Mesodermal cell (in vitro differentiated cells): ENCODE measurements at regions not wholly inside any gene's neighbourhood (a gene's known extent, or its start where the extent isn't known, plus 50 kb on each side); places are given as distances from the start of the nearest gene placed in this dataset.

Experiments used
- H3K27ac ChIP-seq: 2 replicates; pipeline ENCODE4 v1.7.0; 2013; ENCODE audit warnings: mild to moderate bottlenecking, low read depth, low read length, moderate library complexity; ENCODE audit not compliant: severe bottlenecking
- H3K36me3 ChIP-seq: 2 replicates; pipeline ENCODE4 v1.7.1; 2013; ENCODE audit warnings: mild to moderate bottlenecking, low read length, moderate library complexity; ENCODE audit not compliant: control insufficient read depth, insufficient read depth
- H3K4me1 ChIP-seq: one replicate; pipeline ENCODE4 v1.7.1; 2013; ENCODE audit warnings: mild to moderate bottlenecking, low read length; ENCODE audit not compliant: insufficient read depth, control insufficient read depth, poor library complexity, severe bottlenecking
- H3K4me3 ChIP-seq: 2 replicates; pipeline ENCODE4 v1.7.0; 2013; ENCODE audit warnings: low read length, control low read depth, mild to moderate bottlenecking; ENCODE audit not compliant: insufficient read depth, poor library complexity, severe bottlenecking; ENCODE audit errors: extremely low read depth
- H3K9me3 ChIP-seq: 2 replicates; pipeline ENCODE4 v1.7.1; 2013; ENCODE audit warnings: mild to moderate bottlenecking, low read length, moderate library complexity; ENCODE audit not compliant: control insufficient read depth
- WGBS, 2 experiments: methylation state at CpG; one replicate each; pipeline ENCODE4 v1.1.5; 2013; ENCODE audit warnings: missing lambda C conversion rate in 2 of 2; ENCODE audit not compliant: insufficient coverage in 2 of 2; 5-methylcytosine and 5-hydroxymethylcytosine counted together

GRCh38 chr2:181836583-181836982 lies 54.9 kb upstream of the ITPRID2 start:
- H3K36me3 ChIP-seq = no peaks in the 10 kb centered on the region
- no peaks in the 10 kb centered on the region for H3K4me1 ChIP-seq
- WGBS, 2 experiments = no CpG with 5 or more reads among the region's 2 CpGs
- H3K9me3 ChIP-seq = no peaks in the 10 kb centered on the region
- H3K4me3 ChIP-seq = no peak overlapping the region
- H3K27ac ChIP-seq = no peak overlapping the region

- no peak overlapping the region for H3K4me3 ChIP-seq
- no peak overlapping the region for H3K27ac ChIP-seq
- H3K36me3 ChIP-seq = no peaks in the 10 kb centered on the region
- H3K9me3 ChIP-seq = no peaks in the 10 kb centered on the region
- no peaks in the 10 kb centered on the region for H3K4me1 ChIP-seq
- 100% methylated on average over 1 of the region's 2 CpGs; no CpG with 5 or more reads in 1 of the 2 experiments for WGBS, 2 experiments
Measured at GRCh38 chr2:181837563-181837962, 54.0 kb upstream of the ITPRID2 start.

- Histone ChIP-seq H3K4me1 (no peaks in the 10 kb centered on the region), H3K4me3 (no peak overlapping the region), H3K9me3 (no peaks in the 10 kb centered on the region), H3K36me3 (no peaks in the 10 kb centered on the region), H3K27ac (no peak overlapping the region)
- WGBS, 2 experiments = 71 to 80% methylated on average over 1 of the region's 1 CpG
Measured at GRCh38 chr2:181839811-181840210, 51.7 kb upstream of the ITPRID2 start.

- no peaks in the 10 kb centered on the region for H3K36me3 ChIP-seq
- no peaks in the 10 kb centered on the region for H3K4me1 ChIP-seq
- no peaks in the 10 kb centered on the region for H3K9me3 ChIP-seq
- H3K27ac ChIP-seq = no peak overlapping the region
- no peak overlapping the region for H3K4me3 ChIP-seq
- WGBS, 2 experiments = 85% methylated on average over 2 of the region's 2 CpGs; no CpG with 5 or more reads in 1 of the 2 experiments
Measured at GRCh38 chr2:181841079-181841478, 50.5 kb upstream of the ITPRID2 start.
